ENCODE measurements at regions not wholly inside any gene's neighbourhood (a gene's known extent, or its start where the extent isn't known, plus 50 kb on each side); places are given as distances from the start of the nearest gene placed in this dataset.

- TF ChIP-seq, protein P1, sequence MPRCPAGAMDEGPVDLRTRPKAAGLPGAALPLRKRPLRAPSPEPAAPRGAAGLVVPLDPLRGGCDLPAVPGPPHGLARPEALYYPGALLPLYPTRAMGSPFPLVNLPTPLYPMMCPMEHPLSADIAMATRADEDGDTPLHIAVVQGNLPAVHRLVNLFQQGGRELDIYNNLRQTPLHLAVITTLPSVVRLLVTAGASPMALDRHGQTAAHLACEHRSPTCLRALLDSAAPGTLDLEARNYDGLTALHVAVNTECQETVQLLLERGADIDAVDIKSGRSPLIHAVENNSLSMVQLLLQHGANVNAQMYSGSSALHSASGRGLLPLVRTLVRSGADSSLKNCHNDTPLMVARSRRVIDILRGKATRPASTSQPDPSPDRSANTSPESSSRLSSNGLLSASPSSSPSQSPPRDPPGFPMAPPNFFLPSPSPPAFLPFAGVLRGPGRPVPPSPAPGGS (IDR thresholded peaks at IDR 0.05), result no peak
- no peak for TF ChIP-seq CTCF (IDR thresholded peaks at IDR 0.05)
- TF ChIP-seq RAD21 (conservative IDR thresholded peaks at IDR 0.05 in 1 of 2, IDR thresholded peaks at IDR 0.05 in 1 of 2), result no peak
- no peak for TF ChIP-seq HMGXB4 (CRISPR knock-in tag; IDR thresholded peaks at IDR 0.05; ENCODE audit: borderline replicate concordance)
- TF ChIP-seq, protein P2, sequence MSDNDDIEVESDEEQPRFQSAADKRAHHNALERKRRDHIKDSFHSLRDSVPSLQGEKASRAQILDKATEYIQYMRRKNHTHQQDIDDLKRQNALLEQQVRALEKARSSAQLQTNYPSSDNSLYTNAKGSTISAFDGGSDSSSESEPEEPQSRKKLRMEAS (IDR thresholded peaks at IDR 0.05), result no peak
- no peak for TF ChIP-seq POLR2A (IDR thresholded peaks at IDR 0.05; ENCODE audit: low read length)
- TF ChIP-seq CHD2 (IDR thresholded peaks at IDR 0.05; ENCODE audit: low read length, partially characterized antibody), result no peak
- TF ChIP-seq CBX8 (IDR thresholded peaks at IDR 0.05), result no peak
- TF ChIP-seq HDAC2 (IDR thresholded peaks at IDR 0.05), result no peak
- no peak for TF ChIP-seq PBX3 (IDR thresholded peaks at IDR 0.05)
- TF ChIP-seq BHLHE40 (IDR thresholded peaks at IDR 0.05; ENCODE audit: low read depth, low read length), result no peak
These were observed 451.9 kb upstream of the FBXO33 start for GRCh38 chr14:39884091-39884490.

Data from A549 (cell line).